Testis (tissue), 2 donors: ENCODE measurements at regions not wholly inside any gene's neighbourhood (a gene's known extent, or its start where the extent isn't known, plus 50 kb on each side); places are given as distances from the start of the nearest gene placed in this dataset.

ENCODE experiments used
- DNase-seq: peaks from one replicate; pipeline ENCODE4 v3.0.0-alpha.2; 2019
- H3K27ac ChIP-seq, 2 donors: fragments of 200-600 bp; sonication (generic); one replicate each; pipeline ENCODE4 v1.5.1; 2019
- H3K27me3 ChIP-seq: fragments of 200-600 bp; sonication (generic); one replicate; pipeline ENCODE4 v1.5.1; 2019
- H3K36me3 ChIP-seq: fragments of 200-600 bp; sonication (generic); one replicate; pipeline ENCODE4 v1.5.1; 2017; ENCODE audit warnings: low read depth; ENCODE audit errors: missing control alignments
- H3K4me1 ChIP-seq: fragments of 200-600 bp; sonication (generic); one replicate; pipeline ENCODE4 v1.5.1; 2019
- H3K4me3 ChIP-seq, 2 donors: fragments of 200-600 bp; sonication (generic); one replicate each; pipeline ENCODE4 v1.5.1; 2017 to 2019
- H3K9me3 ChIP-seq: fragments of 200-600 bp; sonication (generic); one replicate; pipeline ENCODE4 v1.5.1; 2017
- CTCF ChIP-seq, 3 experiments: fragments of 450-650 bp in 2 of 3; fragments of 200-600 bp in 1 of 3; sonication (generic) in 1 of 3; IDR thresholded peaks; one replicate each; pipeline ENCODE4 v1.5.1; 2016 to 2019; ENCODE audit warnings: antibody characterized with exemption in 3 of 3, mild to moderate bottlenecking in 2 of 3, moderate library complexity in 1 of 3
- POLR2A ChIP-seq: fragments of 450-650 bp; IDR thresholded peaks from one replicate; pipeline ENCODE4 v1.6.1; 2017; ENCODE audit warnings: antibody characterized with exemption, mild to moderate bottlenecking, moderate library complexity
- WGBS, 2 donors: methylation state at CpG; one replicate each; pipeline ENCODE4 v1.1.5; 2018; 5-methylcytosine and 5-hydroxymethylcytosine counted together
- intact Hi-C: fragments of 100-400 bp; cut with DNase I; formaldehyde crosslinking; loops from one replicate; pipeline ENCODE4 v1.15.1; 2023; ENCODE audit warnings: low total_unique reads

GRCh38 chr6:8760951-8761350 is 325.6 kb upstream of the SLC35B3 start:
- no peak for DNase-seq
- Histone ChIP-seq H3K9me3 (no peaks in the 10 kb centered on the region), H3K4me3 (no peak overlapping the region), H3K4me1 (no peaks in the 10 kb centered on the region), H3K36me3 (no peaks in the 10 kb centered on the region), H3K27ac (no peak overlapping the region), H3K27me3 (no peaks in the 10 kb centered on the region)
- no peak for TF ChIP-seq CTCF (IDR thresholded peaks at IDR 0.05)
- TF ChIP-seq POLR2A = no peak
- WGBS, 2 donors = 75 to 76% methylated on average over 1 of the region's 1 CpG
- intact Hi-C loops = no loop called here

GRCh38 chr6:8758412-8758811 is 323.1 kb upstream of the SLC35B3 start:
- Histone ChIP-seq H3K4me1 (no peaks in the 10 kb centered on the region), H3K36me3 (no peaks in the 10 kb centered on the region), H3K27me3 (no peaks in the 10 kb centered on the region), H3K9me3 (no peaks in the 10 kb centered on the region), H3K4me3 (no peak overlapping the region), H3K27ac (no peak overlapping the region)
- intact Hi-C loops = no loop called here
- TF ChIP-seq CTCF (IDR thresholded peaks at IDR 0.05) (no peak), POLR2A (no peak)
- no peak for DNase-seq
- 75 to 83% methylated on average over 4 of the region's 4 CpGs for WGBS, 2 donors

GRCh38 chr6:8750627-8751026 is 315.3 kb upstream of the SLC35B3 start:
- TF ChIP-seq POLR2A = no peak
- no peak for TF ChIP-seq CTCF (IDR thresholded peaks at IDR 0.05)
- H3K4me3 ChIP-seq = no peak overlapping the region
- H3K27ac ChIP-seq = no peak overlapping the region
- WGBS, 2 donors = 80 to 83% methylated on average over 4 of the region's 4 CpGs
- H3K27me3 ChIP-seq = no peaks in the 10 kb centered on the region
- no peaks in the 10 kb centered on the region for H3K9me3 ChIP-seq
- no peaks in the 10 kb centered on the region for H3K4me1 ChIP-seq
- intact Hi-C loops = no loop called here
- no peak for DNase-seq
- H3K36me3 ChIP-seq = no peaks in the 10 kb centered on the region

GRCh38 chr6:8749465-8749864 is 314.1 kb upstream of the SLC35B3 start:
- no peaks in the 10 kb centered on the region for H3K9me3 ChIP-seq
- no peaks in the 10 kb centered on the region for H3K4me1 ChIP-seq
- no peak for DNase-seq
- H3K27me3 ChIP-seq = no peaks in the 10 kb centered on the region
- H3K4me3 ChIP-seq = no peak overlapping the region
- no peak overlapping the region for H3K27ac ChIP-seq
- WGBS, 2 donors = 14 to 42% methylated on average over 1 of the region's 1 CpG
- no peaks in the 10 kb centered on the region for H3K36me3 ChIP-seq
- TF ChIP-seq POLR2A = no peak
- no peak for TF ChIP-seq CTCF (IDR thresholded peaks at IDR 0.05)
- intact Hi-C loops = no loop called here

GRCh38 chr6:8743170-8743745 is 307.9 kb upstream of the SLC35B3 start:
- no peaks in the 10 kb centered on the region for H3K9me3 ChIP-seq
- no peaks in the 10 kb centered on the region for H3K4me1 ChIP-seq
- H3K27me3 ChIP-seq = no peaks in the 10 kb centered on the region
- no peak overlapping the region for H3K4me3 ChIP-seq
- TF ChIP-seq POLR2A (no peak), CTCF (IDR thresholded peaks at IDR 0.05) (no peak)
- DNase-seq = no peak
- H3K36me3 ChIP-seq = no peaks in the 10 kb centered on the region
- no peak overlapping the region for H3K27ac ChIP-seq
- 58 to 69% methylated on average over 5 of the region's 5 CpGs for WGBS, 2 donors
- intact Hi-C loops = no loop called here
